HG02943 (cell line): ENCODE measurements at regions not wholly inside any gene's neighbourhood (a gene's known extent, or its start where the extent isn't known, plus 50 kb on each side); places are given as distances from the start of the nearest gene placed in this dataset.

Experiments
- ATAC-seq: cut with Tn5 transposase; IDR thresholded peaks from one replicate; pipeline ENCODE4 v1.9.1; 2021; ENCODE audit warnings: mild to moderate bottlenecking, low read depth, moderate library complexity; ENCODE audit not compliant: unreplicated experiment

- ATAC-seq = no peak
Observed at GRCh38 chr18:66707473-66707872, 103.6 kb upstream of the CDH19 start.

- no peak for ATAC-seq
Observed at GRCh38 chr18:66695281-66695680, 91.4 kb upstream of the CDH19 start.

DNA sequence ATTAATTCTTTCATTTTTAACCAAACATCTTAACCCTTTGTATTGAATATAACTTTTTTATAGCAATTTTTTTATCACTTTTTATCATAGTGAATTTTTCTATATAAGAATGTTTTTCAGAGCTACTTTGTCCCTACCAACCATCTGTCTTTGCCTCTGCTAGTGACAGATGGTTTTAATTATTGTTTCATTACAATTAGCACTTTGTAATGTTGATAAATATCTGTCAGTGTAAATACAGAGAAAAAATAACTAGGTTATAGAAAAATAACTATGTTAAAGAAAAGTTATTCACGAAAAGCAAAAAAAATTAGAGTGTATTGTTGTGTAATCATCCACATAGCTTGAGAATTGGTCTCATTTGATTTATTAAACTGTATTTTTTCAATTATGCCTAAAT, 91.0 kb upstream of the CDH19 start:
- no peak for ATAC-seq

DNA sequence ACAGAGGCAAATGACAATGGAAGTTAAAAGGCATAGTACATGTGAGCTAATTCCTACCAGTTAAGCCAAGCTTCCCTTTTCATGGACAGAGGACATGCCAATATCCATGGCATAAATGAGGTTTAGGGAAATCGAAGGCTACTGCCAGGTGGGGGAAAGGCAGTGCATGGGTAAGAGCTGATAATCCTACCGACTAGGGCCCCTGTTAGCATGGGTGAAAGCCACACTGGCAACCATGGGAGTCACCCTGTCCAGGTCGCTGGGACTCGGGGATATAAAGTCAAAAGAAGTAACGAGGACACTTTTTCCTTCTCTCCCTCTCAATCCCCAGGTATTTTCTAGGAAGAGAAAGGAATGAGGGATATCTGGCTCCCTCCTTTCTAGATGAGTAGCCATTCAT, 83.7 kb upstream of the CDH19 start:
- no peak for ATAC-seq

DNA sequence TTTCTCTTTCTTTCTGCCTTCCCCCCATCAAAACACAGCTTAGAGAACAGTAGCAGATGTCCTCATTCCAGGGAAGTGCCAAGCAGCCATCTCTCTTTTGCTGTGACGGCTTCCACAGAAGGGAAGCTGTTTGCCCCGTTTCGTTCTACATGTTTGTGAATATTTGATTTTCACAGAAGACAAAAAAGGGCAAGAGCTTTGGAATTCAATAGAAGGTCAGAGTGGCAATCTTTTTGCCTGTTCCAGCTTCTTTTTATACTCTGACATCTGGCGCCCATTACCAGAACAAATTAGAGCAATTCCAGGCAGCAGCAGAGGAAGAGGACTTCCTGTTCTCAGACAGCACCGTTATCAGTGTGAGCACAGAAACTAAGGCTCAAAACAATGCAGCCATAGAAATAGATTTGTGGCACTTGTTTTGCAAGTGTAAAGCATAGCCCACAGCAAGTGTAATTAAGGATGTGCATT, 79.0 kb upstream of the CDH19 start:
- ATAC-seq = no peak

- no peak for ATAC-seq
Observed at GRCh38 chr18:66676699-66677098, 72.8 kb upstream of the CDH19 start.

GRCh38 chr18:66674286-66674685, 70.4 kb upstream of the CDH19 start:
- no peak for ATAC-seq

DNA sequence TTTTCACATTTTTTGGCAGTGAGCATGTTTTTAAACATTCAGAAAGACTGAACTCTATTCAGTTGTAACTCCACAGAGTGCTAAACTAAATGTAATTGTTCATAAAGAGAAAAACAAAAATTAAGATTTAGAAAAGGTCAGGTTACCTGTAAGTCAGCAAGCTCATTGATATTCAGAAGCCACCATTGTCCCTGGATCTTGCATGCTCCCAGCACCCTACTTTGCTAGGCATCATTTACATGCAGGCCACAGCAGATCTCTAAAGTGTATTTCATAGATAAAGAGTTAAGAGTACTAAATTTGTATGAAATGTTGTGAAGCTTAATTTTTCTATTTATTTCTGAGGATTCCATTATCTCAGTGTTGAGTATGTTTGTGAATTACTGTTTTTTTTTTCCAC, 64.8 kb upstream of the CDH19 start:
- no peak for ATAC-seq

GRCh38 chr18:66662632-66663031, 58.7 kb upstream of the CDH19 start:
- ATAC-seq = no peak

GRCh38 chr18:66655407-66655806, 51.5 kb upstream of the CDH19 start:
- no peak for ATAC-seq
